ENCODE measurements at regions not wholly inside any gene's neighbourhood (a gene's known extent, or its start where the extent isn't known, plus 50 kb on each side); places are given as distances from the start of the nearest gene placed in this dataset.

DNA sequence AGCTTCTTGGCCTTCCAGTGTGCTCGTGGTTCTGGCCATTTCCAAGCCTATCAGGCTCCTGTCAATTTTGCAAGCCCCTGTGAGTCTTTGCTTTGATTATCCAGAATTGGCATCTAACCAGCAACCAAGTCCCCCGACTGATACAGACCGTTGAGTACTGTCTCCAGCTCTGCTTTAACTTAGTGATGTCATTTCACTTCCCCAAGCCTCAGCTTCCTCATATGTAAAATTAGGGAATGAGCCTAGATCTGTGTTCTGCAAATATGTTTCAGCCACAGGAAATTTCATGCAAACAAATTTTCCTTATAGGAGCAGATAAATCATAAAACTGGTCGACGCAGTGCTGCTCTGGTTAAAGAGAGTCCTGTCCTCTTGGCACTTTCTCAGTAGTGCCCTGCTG lies 60.1 kb upstream of the WSB1 start:
- Histone ChIP-seq H3K27ac (no peak overlapping the region), H3K4me1 (no peaks in the 10 kb centered on the region), H3K27me3 (no peaks in the 10 kb centered on the region), H3K9me3 (no peaks in the 10 kb centered on the region), H3K4me3 (no peak overlapping the region), H3K36me3 (no peaks in the 10 kb centered on the region)
- no peak for TF ChIP-seq POLR2A (IDR thresholded peaks at IDR 0.05)
- TF ChIP-seq, protein P1, sequence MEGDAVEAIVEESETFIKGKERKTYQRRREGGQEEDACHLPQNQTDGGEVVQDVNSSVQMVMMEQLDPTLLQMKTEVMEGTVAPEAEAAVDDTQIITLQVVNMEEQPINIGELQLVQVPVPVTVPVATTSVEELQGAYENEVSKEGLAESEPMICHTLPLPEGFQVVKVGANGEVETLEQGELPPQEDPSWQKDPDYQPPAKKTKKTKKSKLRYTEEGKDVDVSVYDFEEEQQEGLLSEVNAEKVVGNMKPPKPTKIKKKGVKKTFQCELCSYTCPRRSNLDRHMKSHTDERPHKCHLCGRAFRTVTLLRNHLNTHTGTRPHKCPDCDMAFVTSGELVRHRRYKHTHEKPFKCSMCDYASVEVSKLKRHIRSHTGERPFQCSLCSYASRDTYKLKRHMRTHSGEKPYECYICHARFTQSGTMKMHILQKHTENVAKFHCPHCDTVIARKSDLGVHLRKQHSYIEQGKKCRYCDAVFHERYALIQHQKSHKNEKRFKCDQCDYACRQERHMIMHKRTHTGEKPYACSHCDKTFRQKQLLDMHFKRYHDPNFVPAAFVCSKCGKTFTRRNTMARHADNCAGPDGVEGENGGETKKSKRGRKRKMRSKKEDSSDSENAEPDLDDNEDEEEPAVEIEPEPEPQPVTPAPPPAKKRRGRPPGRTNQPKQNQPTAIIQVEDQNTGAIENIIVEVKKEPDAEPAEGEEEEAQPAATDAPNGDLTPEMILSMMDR (IDR thresholded peaks at IDR 0.05): no peak
- DNase-seq: no peak

DNA sequence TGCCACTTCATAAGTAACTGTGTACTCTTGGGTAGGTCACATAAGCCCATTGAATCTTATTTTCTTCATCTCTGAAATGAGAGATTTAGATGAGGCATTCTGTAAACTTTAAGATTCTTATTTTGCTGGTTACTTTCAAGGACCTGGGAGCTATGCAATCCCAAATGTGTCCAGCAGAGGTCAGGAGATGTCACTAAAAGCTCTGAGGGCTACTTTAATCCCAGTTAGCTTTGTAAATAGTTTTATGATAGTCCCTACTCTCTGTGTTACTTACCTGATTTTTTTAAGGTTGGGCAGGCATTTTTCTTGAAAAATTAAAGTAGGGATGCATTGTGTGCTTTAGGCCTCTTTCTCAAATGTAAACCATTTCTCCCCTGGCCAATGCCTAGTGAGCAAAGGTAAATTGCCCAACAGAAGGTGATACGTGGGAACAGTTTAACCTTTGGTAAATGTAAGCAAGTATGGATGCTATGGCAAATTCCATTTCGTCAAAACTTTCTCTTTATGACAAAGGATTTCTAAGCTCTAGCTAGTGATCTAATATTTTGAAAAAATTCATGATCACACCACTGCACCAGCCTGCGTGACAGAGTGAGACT lies 57.1 kb upstream of the WSB1 start:
- no peak overlapping the region for H3K27ac ChIP-seq
- TF ChIP-seq, protein P1 (IDR thresholded peaks at IDR 0.05): peak; percentile 72 to 97 (median 93)
- TF ChIP-seq POLR2A (IDR thresholded peaks at IDR 0.05): no peak
- H3K36me3 ChIP-seq: no peaks in the 10 kb centered on the region
- H3K27me3 ChIP-seq: no peaks in the 10 kb centered on the region
- H3K9me3 ChIP-seq: no peaks in the 10 kb centered on the region
- DNase-seq: peak in 2 of 3 donors; percentile 80 to 95
- H3K4me1 ChIP-seq: no peaks in the 10 kb centered on the region
- H3K4me3 ChIP-seq: no peak overlapping the region

DNA sequence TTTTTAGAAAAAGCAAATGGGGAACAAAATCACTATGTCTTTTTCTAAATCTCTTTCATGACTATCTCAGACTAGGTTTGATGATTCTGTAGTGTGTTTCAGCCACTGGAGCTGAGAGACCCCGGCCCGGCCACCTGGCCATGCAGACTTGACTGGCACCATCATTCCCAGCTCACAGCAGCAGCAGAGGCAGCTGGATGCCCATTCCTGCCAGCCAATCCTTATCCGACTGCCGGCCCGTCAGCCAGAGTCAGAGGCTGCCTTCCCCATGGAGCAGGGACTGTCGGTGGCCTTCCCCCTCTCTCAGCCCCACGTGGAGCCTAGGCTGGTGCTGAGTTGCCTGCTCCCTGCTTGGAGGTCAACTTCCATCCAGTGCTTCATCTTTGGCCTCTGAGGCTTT lies 56.0 kb upstream of the WSB1 start:
- no peaks in the 10 kb centered on the region for H3K9me3 ChIP-seq

DNA sequence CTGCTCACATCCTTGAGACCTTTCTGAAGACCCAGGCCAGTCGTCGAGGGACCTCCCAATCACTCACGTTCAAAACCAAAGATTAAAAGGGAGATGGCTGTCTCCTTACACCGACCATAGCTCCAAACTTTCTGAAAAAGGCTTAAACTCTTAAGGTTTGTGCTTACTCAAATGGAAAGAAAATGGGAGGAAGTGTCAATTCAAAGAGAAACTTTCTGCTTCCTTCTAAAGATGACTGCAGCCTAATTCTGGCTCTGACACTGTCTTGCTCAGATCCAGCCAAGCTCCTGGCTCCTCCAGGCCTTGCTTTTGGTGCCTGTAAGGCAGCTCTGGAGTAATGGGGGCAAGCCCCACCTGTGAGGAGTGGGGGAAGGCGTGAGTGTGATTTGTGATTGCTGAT lies 54.9 kb upstream of the WSB1 start:
- TF ChIP-seq, protein P1 (IDR thresholded peaks at IDR 0.05): no peak
- no peak for TF ChIP-seq POLR2A (IDR thresholded peaks at IDR 0.05)
- Histone ChIP-seq H3K36me3 (no peaks in the 10 kb centered on the region), H3K27ac (peak overlapping the region in 2 of 4 donors; percentile 3 to 39), H3K4me1 (peaks cover 0 to 15% (median 0%) of the 10 kb centered on the region in 4 donors), H3K9me3 (no peaks in the 10 kb centered on the region), H3K27me3 (no peaks in the 10 kb centered on the region), H3K4me3 (no peak overlapping the region)
- peak in 1 of 3 donors; percentile 41 for DNase-seq

More for the DNA sequence above, 56.0 kb upstream of the WSB1 start:
- Histone ChIP-seq H3K36me3 (no peaks in the 10 kb centered on the region), H3K27me3 (no peaks in the 10 kb centered on the region), H3K27ac (no peak overlapping the region), H3K4me1 (peaks cover 0 to 6% (median 0%) of the 10 kb centered on the region in 4 donors), H3K4me3 (no peak overlapping the region)
- peak in 1 of 3 donors; percentile 36 for DNase-seq
- TF ChIP-seq POLR2A (IDR thresholded peaks at IDR 0.05): no peak
- TF ChIP-seq, protein P1 (IDR thresholded peaks at IDR 0.05): no peak

DNA sequence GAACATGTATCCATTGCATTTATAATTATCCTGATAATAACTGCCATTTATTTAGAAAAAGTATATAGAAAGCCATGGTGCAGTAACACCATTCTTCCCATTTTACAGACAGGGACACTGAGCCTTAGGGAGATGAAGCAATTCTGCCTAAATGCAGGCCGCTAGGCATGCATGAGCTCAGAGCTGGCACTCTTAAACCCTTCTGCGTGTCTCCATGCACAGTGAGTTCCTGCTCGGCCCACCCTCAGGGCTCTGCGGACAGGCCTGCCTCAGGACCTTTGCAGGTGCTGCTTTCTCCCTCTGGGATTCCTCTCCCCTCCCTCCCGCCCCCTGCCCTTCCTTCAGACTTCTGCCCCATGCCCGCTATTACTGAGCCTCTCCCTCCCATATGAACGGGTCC lies 54.3 kb upstream of the WSB1 start:
- H3K27ac ChIP-seq: no peak overlapping the region
- no peak overlapping the region for H3K4me3 ChIP-seq
- peak in 1 of 3 donors; percentile 22 for DNase-seq
- H3K36me3 ChIP-seq: no peaks in the 10 kb centered on the region
- H3K9me3 ChIP-seq: no peaks in the 10 kb centered on the region
- TF ChIP-seq, protein P1 (IDR thresholded peaks at IDR 0.05): no peak
- TF ChIP-seq POLR2A (IDR thresholded peaks at IDR 0.05): no peak
- H3K27me3 ChIP-seq: no peaks in the 10 kb centered on the region
- H3K4me1 ChIP-seq: peaks cover 0 to 21% (median 0%) of the 10 kb centered on the region in 4 donors

Measured in Peyer's patch (tissue), 4 donors.